Upper lobe of left lung (tissue), 6 donors: ENCODE measurements at regions not wholly inside any gene's neighbourhood (a gene's known extent, or its start where the extent isn't known, plus 50 kb on each side); places are given as distances from the start of the nearest gene placed in this dataset.
A peak's percentile ranks its signal among the peaks of the same experiment; 100 is the strongest.
"Not testable (repeated sequence)": the region's sequence is repeated elsewhere in the genome, so short reads cannot be mapped to it uniquely, and the experiment has no call there.

Experiments
- ATAC-seq, 2 donors: fragments of 200-7000 bp; cut with Tn5 transposase; one replicate each; pipeline ENCODE4 v1.9.1; 2022; ENCODE audit warnings: mild to moderate bottlenecking in 2 of 2, moderate library complexity in 2 of 2; ENCODE audit not compliant: low FRiP score in 2 of 2
- DNase-seq, 2 donors: peaks; one replicate each; pipeline ENCODE4 v3.0.0-alpha.2; 2019 to 2020
- H3K27ac ChIP-seq, 4 donors: fragments of 200-600 bp; sonication (generic); one replicate each; pipeline ENCODE4 v1.5.1; 2016 to 2019
- H3K27me3 ChIP-seq, 4 donors: fragments of 200-600 bp; sonication (generic); one replicate each; pipeline ENCODE4 v1.5.1; 2017 to 2019
- H3K36me3 ChIP-seq, 4 donors: fragments of 200-600 bp; sonication (generic); one replicate each; pipeline ENCODE4 v1.5.1; 2016 to 2019
- H3K4me1 ChIP-seq, 4 donors: fragments of 200-600 bp; sonication (generic); one replicate each; pipeline ENCODE4 v1.5.1; 2018 to 2019
- H3K4me3 ChIP-seq, 4 donors: fragments of 200-600 bp; sonication (generic); one replicate each; pipeline ENCODE4 v1.5.1; 2017 to 2019; ENCODE audit warnings: mild to moderate bottlenecking in 2 of 4, moderate library complexity in 1 of 4
- H3K9me3 ChIP-seq, 4 donors: fragments of 200-600 bp; sonication (generic); one replicate each; pipeline ENCODE4 v1.5.1; 2018 to 2019
- CTCF ChIP-seq, 6 experiments: fragments of 450-650 bp in 4 of 6; fragments of 200-600 bp in 2 of 6; sonication (generic) in 2 of 6; IDR thresholded peaks; one replicate each; pipeline ENCODE4 v1.5.1; 2016 to 2019; ENCODE audit warnings: antibody characterized with exemption in 6 of 6
- EP300 ChIP-seq, 4 donors: sonication (generic); formaldehyde crosslinking; IDR thresholded peaks; one replicate each; pipeline ENCODE4 v1.5.1; 2017; ENCODE audit warnings: antibody characterized with exemption in 4 of 4, control low read depth in 2 of 4
- POLR2A ChIP-seq, 4 donors: fragments of 450-650 bp; IDR thresholded peaks; one replicate each; pipeline ENCODE4 v1.5.1; 2016 to 2017; ENCODE audit warnings: antibody characterized with exemption in 4 of 4, mild to moderate bottlenecking in 2 of 4
- POLR2AphosphoS5 ChIP-seq, 2 donors: sonication (generic); formaldehyde crosslinking; IDR thresholded peaks; one replicate each; pipeline ENCODE4 v1.5.1; 2017; ENCODE audit warnings: antibody characterized with exemption in 2 of 2
- WGBS, 2 donors: methylation state at CpG; one replicate each; pipeline ENCODE4 v1.1.5; 2017 to 2018; 5-methylcytosine and 5-hydroxymethylcytosine counted together
- donor health status: DM: no; HTN: no; CAD: no; lungs with moderate emphysema.
- donor health status: DM: no; HTN: yes; CAD: no; lungs with severe emphysema.

GRCh38 chr15:36449662-36450145, 129.7 kb upstream of the CDIN1 start:
- Histone ChIP-seq H3K9me3 (no peaks in the 10 kb centered on the region), H3K27me3 (no peaks in the 10 kb centered on the region), H3K4me1 (no peaks in the 10 kb centered on the region), H3K4me3 (no peak overlapping the region), H3K27ac (no peak overlapping the region), H3K36me3 (no peaks in the 10 kb centered on the region)
- DNase-seq (no peak), ATAC-seq (no peak)
- TF ChIP-seq EP300 (IDR thresholded peaks at IDR 0.05) (no peak), POLR2A (IDR thresholded peaks at IDR 0.05) (no peak), POLR2AphosphoS5 (IDR thresholded peaks at IDR 0.05) (no peak)
- 95 to 96% methylated on average over 3 of the region's 3 CpGs for WGBS, 2 donors

- H3K9me3 ChIP-seq, DNase-seq, H3K4me1 ChIP-seq, H3K4me3 ChIP-seq, H3K27ac ChIP-seq, ATAC-seq, H3K36me3 ChIP-seq, H3K27me3 ChIP-seq: not testable (repeated sequence)
- 92 to 93% methylated on average over 4 of the region's 4 CpGs for WGBS, 2 donors
Observed at GRCh38 chr15:36454244-36454643, 125.2 kb upstream of the CDIN1 start.

GRCh38 chr15:36458411-36458810, 121.0 kb upstream of the CDIN1 start:
- Histone ChIP-seq H3K9me3 (peaks cover 0 to 8% (median 2%) of the 10 kb centered on the region in 4 donors), H3K4me1 (no peaks in the 10 kb centered on the region), H3K27ac (no peak overlapping the region), H3K27me3 (no peaks in the 10 kb centered on the region), H3K36me3 (no peaks in the 10 kb centered on the region), H3K4me3 (no peak overlapping the region)
- WGBS, 2 donors, result 65 to 72% methylated on average over 5 of the region's 5 CpGs
- TF ChIP-seq EP300 (IDR thresholded peaks at IDR 0.05) (no peak), POLR2A (IDR thresholded peaks at IDR 0.05) (no peak), CTCF (IDR thresholded peaks at IDR 0.05) (no peak), POLR2AphosphoS5 (IDR thresholded peaks at IDR 0.05) (no peak)
- DNase-seq (no peak), ATAC-seq (no peak)

- Histone ChIP-seq H3K36me3 (no peaks in the 10 kb centered on the region), H3K9me3 (peaks cover 0 to 8% (median 2%) of the 10 kb centered on the region in 4 donors), H3K4me1 (no peaks in the 10 kb centered on the region), H3K27me3 (no peaks in the 10 kb centered on the region), H3K4me3 (no peak overlapping the region), H3K27ac (no peak overlapping the region)
- WGBS, 2 donors, result 95 to 100% methylated on average over 1 of the region's 1 CpG
- DNase-seq (no peak), ATAC-seq (no peak)
- no peak for TF ChIP-seq POLR2AphosphoS5 (IDR thresholded peaks at IDR 0.05)
- TF ChIP-seq CTCF (IDR thresholded peaks at IDR 0.05), result no peak
- TF ChIP-seq EP300 (IDR thresholded peaks at IDR 0.05), result no peak
- no peak for TF ChIP-seq POLR2A (IDR thresholded peaks at IDR 0.05)
Observed at GRCh38 chr15:36465304-36465703, 114.1 kb upstream of the CDIN1 start.

GRCh38 chr15:36468746-36469145, 110.7 kb upstream of the CDIN1 start:
- Histone ChIP-seq H3K4me3 (no peak overlapping the region), H3K36me3 (no peaks in the 10 kb centered on the region), H3K27me3 (no peaks in the 10 kb centered on the region), H3K27ac (no peak overlapping the region), H3K4me1 (no peaks in the 10 kb centered on the region), H3K9me3 (no peaks in the 10 kb centered on the region)
- 69 to 78% methylated on average over 5 of the region's 5 CpGs for WGBS, 2 donors
- DNase-seq, result peak in 1 of 2 donors; percentile 31
- no peak for TF ChIP-seq CTCF (IDR thresholded peaks at IDR 0.05)
- TF ChIP-seq POLR2AphosphoS5 (IDR thresholded peaks at IDR 0.05), result peak; percentile 46 to 62
- peak in 1 of 2 donors; percentile 62 for ATAC-seq

- DNase-seq (no peak), ATAC-seq (no peak)
- Histone ChIP-seq H3K9me3 (no peaks in the 10 kb centered on the region), H3K27ac (no peak overlapping the region), H3K4me3 (no peak overlapping the region), H3K27me3 (no peaks in the 10 kb centered on the region), H3K36me3 (no peaks in the 10 kb centered on the region), H3K4me1 (no peaks in the 10 kb centered on the region)
- WGBS, 2 donors, result 44 to 48% methylated on average over 7 of the region's 7 CpGs
- TF ChIP-seq POLR2A (IDR thresholded peaks at IDR 0.05) (no peak), CTCF (IDR thresholded peaks at IDR 0.05) (no peak), EP300 (IDR thresholded peaks at IDR 0.05) (no peak), POLR2AphosphoS5 (IDR thresholded peaks at IDR 0.05) (no peak)
Observed at GRCh38 chr15:36469311-36469966, 110.0 kb upstream of the CDIN1 start.
